Ishikawa (cell line): ENCODE measurements at regions not wholly inside any gene's neighbourhood (a gene's known extent, or its start where the extent isn't known, plus 50 kb on each side); places are given as distances from the start of the nearest gene placed in this dataset.

Source experiments
- CEBPB ChIP-seq: IDR thresholded peaks from 2 replicates; pipeline ENCODE4 v1.6.1; 2012
- CREB1 ChIP-seq: IDR thresholded peaks from 2 replicates; pipeline ENCODE4 v1.6.1; 2012; ENCODE audit warnings: low read depth
- EGR1 ChIP-seq: IDR thresholded peaks from 2 replicates; pipeline ENCODE4 v1.6.1; 2012
- EP300 ChIP-seq: IDR thresholded peaks from 2 replicates; pipeline ENCODE4 v1.6.1; 2012; ENCODE audit warnings: borderline replicate concordance
- FOXM1 ChIP-seq: IDR thresholded peaks from 2 replicates; pipeline ENCODE4 v1.6.1; 2012; ENCODE audit warnings: low read depth, borderline replicate concordance
- MAX ChIP-seq: IDR thresholded peaks from 2 replicates; pipeline ENCODE4 v1.6.1; 2012
- NFIC ChIP-seq: IDR thresholded peaks from 2 replicates; pipeline ENCODE4 v1.6.1; 2012
- RAD21 ChIP-seq: IDR thresholded peaks from 2 replicates; pipeline ENCODE4 v1.6.1; 2012; ENCODE audit warnings: low read depth
- TAF1 ChIP-seq: IDR thresholded peaks from 2 replicates; pipeline ENCODE4 v1.6.1; 2012; ENCODE audit warnings: low read depth, mild to moderate bottlenecking
- TCF12 ChIP-seq: IDR thresholded peaks from 2 replicates; pipeline ENCODE4 v1.6.1; 2012; ENCODE audit warnings: low read depth
- TEAD4 ChIP-seq: IDR thresholded peaks from 2 replicates; pipeline ENCODE4 v1.6.1; 2012
- YY1 ChIP-seq: IDR thresholded peaks from 2 replicates; pipeline ENCODE4 v1.6.1; 2012; ENCODE audit warnings: low read depth
- ZBTB7A ChIP-seq: IDR thresholded peaks from 2 replicates; pipeline ENCODE4 v1.6.1; 2012; ENCODE audit warnings: low read depth
- TF ChIP-seq, protein P1 (sequence below): IDR thresholded peaks from 2 replicates; pipeline ENCODE4 v1.6.1; 2012; ENCODE audit warnings: low read depth, mild to moderate bottlenecking
- TF ChIP-seq, protein P2 (sequence below): IDR thresholded peaks from 2 replicates; pipeline ENCODE4 v1.6.1; 2012

DNA sequence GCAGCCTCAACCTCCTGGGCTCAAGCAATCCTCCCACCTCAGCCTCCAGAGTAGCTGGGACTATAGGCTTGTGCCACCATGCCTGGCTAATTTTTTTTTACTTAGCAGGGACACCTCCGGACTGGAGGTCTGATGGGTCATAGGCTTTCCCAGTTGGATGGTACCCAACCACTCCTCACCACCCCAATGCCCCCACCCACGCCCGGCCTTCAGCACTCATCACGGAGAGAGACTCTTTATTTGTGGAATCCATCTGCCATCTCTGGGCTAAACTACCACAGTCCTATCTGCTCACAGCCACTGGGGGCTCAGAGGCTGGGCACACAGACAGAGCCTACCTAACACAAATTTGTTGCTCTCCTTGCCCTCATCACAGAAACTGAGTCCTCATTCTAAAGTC lies 58.3 kb upstream of the STXBP1 start:
- TF ChIP-seq CEBPB (no peak), EP300 (no peak), RAD21 (no peak), EGR1 (no peak), CREB1 (no peak), TAF1 (no peak), TEAD4 (no peak), YY1 (no peak), ZBTB7A (no peak)
- TF ChIP-seq, protein P1, sequence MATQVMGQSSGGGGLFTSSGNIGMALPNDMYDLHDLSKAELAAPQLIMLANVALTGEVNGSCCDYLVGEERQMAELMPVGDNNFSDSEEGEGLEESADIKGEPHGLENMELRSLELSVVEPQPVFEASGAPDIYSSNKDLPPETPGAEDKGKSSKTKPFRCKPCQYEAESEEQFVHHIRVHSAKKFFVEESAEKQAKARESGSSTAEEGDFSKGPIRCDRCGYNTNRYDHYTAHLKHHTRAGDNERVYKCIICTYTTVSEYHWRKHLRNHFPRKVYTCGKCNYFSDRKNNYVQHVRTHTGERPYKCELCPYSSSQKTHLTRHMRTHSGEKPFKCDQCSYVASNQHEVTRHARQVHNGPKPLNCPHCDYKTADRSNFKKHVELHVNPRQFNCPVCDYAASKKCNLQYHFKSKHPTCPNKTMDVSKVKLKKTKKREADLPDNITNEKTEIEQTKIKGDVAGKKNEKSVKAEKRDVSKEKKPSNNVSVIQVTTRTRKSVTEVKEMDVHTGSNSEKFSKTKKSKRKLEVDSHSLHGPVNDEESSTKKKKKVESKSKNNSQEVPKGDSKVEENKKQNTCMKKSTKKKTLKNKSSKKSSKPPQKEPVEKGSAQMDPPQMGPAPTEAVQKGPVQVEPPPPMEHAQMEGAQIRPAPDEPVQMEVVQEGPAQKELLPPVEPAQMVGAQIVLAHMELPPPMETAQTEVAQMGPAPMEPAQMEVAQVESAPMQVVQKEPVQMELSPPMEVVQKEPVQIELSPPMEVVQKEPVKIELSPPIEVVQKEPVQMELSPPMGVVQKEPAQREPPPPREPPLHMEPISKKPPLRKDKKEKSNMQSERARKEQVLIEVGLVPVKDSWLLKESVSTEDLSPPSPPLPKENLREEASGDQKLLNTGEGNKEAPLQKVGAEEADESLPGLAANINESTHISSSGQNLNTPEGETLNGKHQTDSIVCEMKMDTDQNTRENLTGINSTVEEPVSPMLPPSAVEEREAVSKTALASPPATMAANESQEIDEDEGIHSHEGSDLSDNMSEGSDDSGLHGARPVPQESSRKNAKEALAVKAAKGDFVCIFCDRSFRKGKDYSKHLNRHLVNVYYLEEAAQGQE, result no peak

DNA sequence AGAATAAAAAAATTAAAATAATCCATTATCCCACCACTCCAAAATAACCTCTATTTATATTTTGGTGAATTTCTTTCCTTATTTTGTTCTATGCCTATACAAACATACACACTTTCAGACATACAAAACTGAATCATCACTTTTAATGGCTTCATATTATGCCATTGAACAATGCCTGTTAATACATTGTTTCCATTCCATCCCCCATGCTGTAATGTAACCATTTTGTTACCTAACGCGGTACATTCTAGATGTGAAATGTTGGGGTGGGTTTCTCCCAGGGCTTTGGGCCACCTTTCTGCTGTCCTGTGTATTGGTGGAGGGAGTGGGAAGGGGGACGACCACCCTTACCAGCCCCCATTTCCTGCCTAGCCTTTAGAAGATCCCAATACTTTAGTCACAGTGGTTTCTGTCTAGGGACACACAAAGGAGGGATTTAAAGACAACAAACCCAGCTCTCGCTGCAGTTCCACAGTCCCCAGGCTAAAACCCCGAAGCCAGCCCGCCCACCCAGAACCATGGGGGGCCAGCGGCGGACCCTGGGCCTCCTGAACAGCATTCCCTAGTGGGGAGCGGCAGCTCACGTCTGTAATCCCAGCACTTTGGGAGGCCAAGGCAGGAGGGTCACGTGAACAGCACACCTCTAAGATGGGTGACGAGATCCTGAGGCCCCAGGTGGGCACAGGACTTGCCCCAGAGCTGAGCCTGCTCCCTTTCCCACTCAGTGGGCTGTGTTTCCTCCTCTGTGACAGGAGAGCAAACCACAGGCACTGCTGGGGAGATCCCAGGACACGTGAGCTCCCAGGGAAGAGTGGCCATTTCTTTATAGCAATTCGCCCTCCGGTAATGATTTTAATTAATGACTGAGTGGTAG lies 56.9 kb upstream of the STXBP1 start:
- TF ChIP-seq FOXM1, result no peak
- no peak for TF ChIP-seq CEBPB
- no peak for TF ChIP-seq CREB1
- TF ChIP-seq EGR1, result no peak
- TF ChIP-seq YY1, result no peak
- TF ChIP-seq ZBTB7A, result no peak
- TF ChIP-seq NFIC, result no peak
- no peak for TF ChIP-seq TEAD4
- TF ChIP-seq TAF1, result no peak
- TF ChIP-seq MAX, result no peak
- TF ChIP-seq TCF12, result no peak

- TF ChIP-seq EP300 (peak; percentile 73), MAX (peak; percentile 95), TCF12 (peak; percentile 54; the same call in 1 of the 2 replicates), TAF1 (no peak), NFIC (peak; percentile 61), TEAD4 (peak; percentile 61), ZBTB7A (no peak)
- TF ChIP-seq, protein P1, result no peak
- TF ChIP-seq, protein P2, sequence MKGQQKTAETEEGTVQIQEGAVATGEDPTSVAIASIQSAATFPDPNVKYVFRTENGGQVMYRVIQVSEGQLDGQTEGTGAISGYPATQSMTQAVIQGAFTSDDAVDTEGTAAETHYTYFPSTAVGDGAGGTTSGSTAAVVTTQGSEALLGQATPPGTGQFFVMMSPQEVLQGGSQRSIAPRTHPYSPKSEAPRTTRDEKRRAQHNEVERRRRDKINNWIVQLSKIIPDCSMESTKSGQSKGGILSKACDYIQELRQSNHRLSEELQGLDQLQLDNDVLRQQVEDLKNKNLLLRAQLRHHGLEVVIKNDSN, result peak; percentile 56; the same call in 1 of the 2 replicates
These were observed 55.9 kb upstream of the STXBP1 start for GRCh38 chr9:127555840-127556820.

DNA sequence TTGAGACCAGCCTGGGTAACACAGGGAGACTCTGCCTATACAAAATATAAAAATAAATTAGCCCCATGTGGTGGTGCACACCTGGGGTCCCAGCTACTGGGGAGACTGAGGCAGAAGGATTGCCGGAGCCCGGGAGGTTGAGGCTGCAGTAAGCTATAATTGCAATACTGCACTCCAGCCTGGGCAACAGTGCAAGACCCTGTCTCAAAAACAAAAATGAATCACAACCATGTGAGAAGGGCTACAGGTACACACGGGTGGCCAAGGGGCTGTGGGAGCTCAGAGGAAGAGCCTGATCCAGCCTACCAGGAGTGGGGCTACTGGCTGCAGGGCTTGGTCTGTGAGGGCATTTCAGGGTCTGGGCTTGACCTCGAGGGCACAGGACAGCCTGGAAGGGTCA lies 55.2 kb upstream of the STXBP1 start:
- no peak for TF ChIP-seq TCF12

DNA sequence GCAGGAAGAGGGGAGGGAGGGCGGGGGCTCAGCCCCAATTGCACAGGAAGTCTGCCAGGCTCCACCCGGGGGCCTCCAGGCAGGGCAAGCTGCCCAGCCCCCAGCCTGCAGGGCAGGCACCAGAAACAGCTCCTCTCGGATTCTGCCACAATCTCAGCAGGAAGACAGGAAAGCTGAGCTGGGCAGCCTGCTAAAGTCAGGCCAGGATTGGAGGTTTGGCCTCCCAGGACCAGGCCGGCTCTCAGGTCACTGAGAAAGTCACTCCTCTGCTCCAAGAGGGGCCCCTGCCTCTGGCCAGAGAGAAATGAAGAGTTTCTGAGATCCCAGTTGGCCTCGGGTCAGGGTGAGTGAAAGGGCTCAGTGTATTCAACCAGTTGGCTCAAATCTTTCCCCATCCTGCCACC lies 54.6 kb upstream of the STXBP1 start:
- TF ChIP-seq CREB1, result no peak
- TF ChIP-seq ZBTB7A, result no peak
- no peak for TF ChIP-seq CEBPB
- TF ChIP-seq, protein P1, result no peak
- TF ChIP-seq FOXM1, result no peak
- TF ChIP-seq, protein P2, result no peak
- TF ChIP-seq TEAD4, result no peak
- TF ChIP-seq RAD21, result peak; percentile 24; the same call in 1 of the 2 replicates
- no peak for TF ChIP-seq YY1
- TF ChIP-seq TCF12, result peak; percentile 56; the same call in 1 of the 2 replicates
- TF ChIP-seq EGR1, result no peak
- TF ChIP-seq TAF1, result no peak
- peak; percentile 38; the same call in 1 of the 2 replicates for TF ChIP-seq EP300
- peak; percentile 33 for TF ChIP-seq NFIC
- no peak for TF ChIP-seq MAX
